IMR-90 (cell line): ENCODE measurements at regions not wholly inside any gene's neighbourhood (a gene's known extent, or its start where the extent isn't known, plus 50 kb on each side); places are given as distances from the start of the nearest gene placed in this dataset.

Experiments
- ATAC-seq: fragments of 200-7000 bp; cut with Tn5 transposase; 2 replicates; pipeline ENCODE4 v1.9.1; 2020; ENCODE audit warnings: low read depth, mild to moderate bottlenecking, moderate library complexity
- BruUV-seq: library from RNA; stranded (reverse); fragments of 400-500 nt; replicated peaks from 2 replicates; lab custom pipeline; 2021; lab: Mats Ljungman, UMichigan
- CTCF ChIA-PET: fragments of 300-600 bp; formaldehyde crosslinking; extraction: SDS; loops from one replicate; lab custom pipeline; 2021; ENCODE audit warnings: antibody characterized with exemption; lab: Yijun Ruan, JAX
- POLR2A ChIA-PET: fragments of 300-600 bp; sonication (Branson Sonifier 250); formaldehyde crosslinking; loops from one replicate; lab custom pipeline; 2022; ENCODE audit warnings: antibody characterized with exemption; ENCODE audit not compliant: unreplicated experiment; lab: Charles Lee
- DNase-seq: peaks from one replicate; pipeline ENCODE4 v3.0.0; 2013
- H2AFZ ChIP-seq: replicated peaks from 2 replicates; pipeline ENCODE3; 2013; ENCODE audit warnings: low read length, mild to moderate bottlenecking; ENCODE audit not compliant: poor library complexity
- H2AK5ac ChIP-seq: 2 replicates; pipeline ENCODE4 v1.6.1; 2013; ENCODE audit warnings: low read depth, low read length, inconsistent platforms
- H2AK9ac ChIP-seq: replicated peaks from 2 replicates; pipeline ENCODE3; 2013; ENCODE audit warnings: mild to moderate bottlenecking, low read depth, low read length, moderate library complexity; ENCODE audit not compliant: poor library complexity
- H2BK120ac ChIP-seq: 2 replicates; pipeline ENCODE4 v1.6.1; 2013; ENCODE audit warnings: low read depth, low read length, inconsistent platforms
- H2BK15ac ChIP-seq: 3 replicates; pipeline ENCODE4 v1.6.1; 2013; ENCODE audit warnings: low read depth, low read length, inconsistent platforms
- H2BK20ac ChIP-seq: 2 replicates; pipeline ENCODE4 v1.6.1; 2013; ENCODE audit warnings: low read depth, mild to moderate bottlenecking, inconsistent platforms, low read length, moderate library complexity
- H2BK5ac ChIP-seq: 2 replicates; pipeline ENCODE4 v1.6.1; 2013; ENCODE audit warnings: mild to moderate bottlenecking, low read depth, low read length, inconsistent platforms; ENCODE audit not compliant: poor library complexity, severe bottlenecking
- H3K14ac ChIP-seq: replicated peaks from 2 replicates; pipeline ENCODE4 v1.6.1; 2013; ENCODE audit warnings: low read depth, low read length, inconsistent platforms
- H3K18ac ChIP-seq: 2 replicates; pipeline ENCODE4 v1.6.1; 2013; ENCODE audit warnings: low read depth, low read length, control low read depth
- H3K23ac ChIP-seq: 2 replicates; pipeline ENCODE4 v1.6.1; 2013; ENCODE audit warnings: low read depth, low read length, inconsistent platforms
- H3K27ac ChIP-seq: 2 replicates; pipeline ENCODE4 v1.5.1; 2013; ENCODE audit warnings: mild to moderate bottlenecking, control low read depth, low read length; ENCODE audit not compliant: insufficient read depth
- H3K27me3 ChIP-seq: 2 replicates; pipeline ENCODE4 v1.6.1; 2013; ENCODE audit warnings: low read length; ENCODE audit not compliant: control insufficient read depth, insufficient read depth
- H3K36me3 ChIP-seq: 2 replicates; pipeline ENCODE4 v1.6.1; 2013; ENCODE audit warnings: low read length, mixed read lengths; ENCODE audit not compliant: control insufficient read depth, insufficient read depth
- H3K4ac ChIP-seq: 2 replicates; pipeline ENCODE4 v1.6.1; 2013; ENCODE audit warnings: low read depth, low read length, inconsistent platforms
- H3K4me1 ChIP-seq: 2 replicates; pipeline ENCODE4 v1.6.1; 2013; ENCODE audit warnings: low read length, mixed read lengths; ENCODE audit not compliant: control insufficient read depth, insufficient read depth
- H3K4me2 ChIP-seq: 2 replicates; pipeline ENCODE4 v1.6.1; 2013; ENCODE audit warnings: low read depth, mild to moderate bottlenecking, control low read depth, low read length, moderate library complexity
- H3K4me3 ChIP-seq: 2 replicates; pipeline ENCODE4 v1.5.1; 2013; ENCODE audit warnings: low read depth, mild to moderate bottlenecking, control low read depth, low read length, moderate library complexity; ENCODE audit not compliant: insufficient read depth
- H3K56ac ChIP-seq: 2 replicates; pipeline ENCODE4 v1.6.1; 2013; ENCODE audit warnings: low read length, inconsistent platforms; ENCODE audit not compliant: insufficient read depth; ENCODE audit errors: extremely low read depth
- H3K79me1 ChIP-seq, 2 experiments: 2 replicates each; pipeline ENCODE4 v1.6.1; 2013; ENCODE audit warnings: low read length in 2 of 2, inconsistent platforms in 1 of 2, low read depth in 1 of 2
- H3K9ac ChIP-seq: 2 replicates; pipeline ENCODE4 v1.6.1; 2013; ENCODE audit warnings: low read depth, low read length, control low read depth
- H3K9me1 ChIP-seq: 2 replicates; pipeline ENCODE4 v1.6.1; 2013; ENCODE audit warnings: low read length, inconsistent platforms; ENCODE audit not compliant: insufficient read depth
- H3K9me3 ChIP-seq: 2 replicates; pipeline ENCODE4 v1.6.1; 2013; ENCODE audit warnings: low read length; ENCODE audit not compliant: control insufficient read depth, insufficient read depth
- H4K20me1 ChIP-seq: 2 replicates; pipeline ENCODE4 v1.6.1; 2013; ENCODE audit warnings: low read length, inconsistent platforms; ENCODE audit not compliant: insufficient read depth
- H4K5ac ChIP-seq: 2 replicates; pipeline ENCODE4 v1.6.1; 2013; ENCODE audit warnings: mild to moderate bottlenecking, low read depth, low read length, control low read depth
- H4K8ac ChIP-seq, 2 experiments: 2 replicates each; pipeline ENCODE4 v1.6.1; 2013; ENCODE audit warnings: low read depth in 2 of 2, low read length in 2 of 2, control low read depth in 1 of 2, inconsistent platforms in 1 of 2
- H4K91ac ChIP-seq: 2 replicates; pipeline ENCODE4 v1.6.1; 2013; ENCODE audit warnings: low read depth, low read length, inconsistent platforms; ENCODE audit not compliant: insufficient read depth
- FOS ChIP-seq: fragments of 150-350 bp; IDR thresholded peaks from 2 replicates; pipeline ENCODE4 v1.6.1; 2016; ENCODE audit warnings: low read depth, low read length
- MAFK ChIP-seq: IDR thresholded peaks from 2 replicates; pipeline ENCODE4 v1.6.1; 2012; ENCODE audit warnings: low read depth, low read length, improper control_type of control experiment
- MAZ ChIP-seq: IDR thresholded peaks from 2 replicates; pipeline ENCODE4 v1.6.1; 2012; ENCODE audit warnings: low read depth, mild to moderate bottlenecking, low read length, improper control_type of control experiment, moderate library complexity, borderline replicate concordance
- RAD21 ChIP-seq: IDR thresholded peaks from 2 replicates; pipeline ENCODE4 v1.6.1; 2012; ENCODE audit warnings: low read length, improper control_type of control experiment
- RCOR1 ChIP-seq: IDR thresholded peaks from 2 replicates; pipeline ENCODE4 v1.6.1; 2012; ENCODE audit warnings: mild to moderate bottlenecking, low read length, improper control_type of control experiment; ENCODE audit not compliant: insufficient replicate concordance
- WGBS, 2 experiments: methylation state at CpG; one replicate each; pipeline versions ENCODE4 v1.1.5 to v1.1.7; 2013; ENCODE audit warnings: missing lambda C conversion rate in 2 of 2; ENCODE audit not compliant: insufficient read length in 1 of 2; ENCODE audit errors: extremely low coverage in 2 of 2; 5-methylcytosine and 5-hydroxymethylcytosine counted together
- dilution Hi-C: fragments of 300-500 bp; cut with HindIII; formaldehyde crosslinking; loops from one replicate; pipeline ENCODE4 v1.14.3; 2018; ENCODE audit warnings: low sequenced_read_pairs; ENCODE audit not compliant: unreplicated experiment
- in situ Hi-C: fragments of 300-500 bp; cut with MboI; formaldehyde crosslinking; loops from 3 replicates; pipeline ENCODE4 v1.14.3; 2019; ENCODE audit warnings: low sequenced_read_pairs, inconsistent platforms, mixed read lengths
- intact Hi-C: fragments of 100-400 bp; cut with micrococcal nuclease; formaldehyde crosslinking; loops from 2 replicates; pipeline ENCODE4 v1.10.0; 2022
- TF ChIP-seq, protein P1 (sequence below): fragments of 150-350 bp; IDR thresholded peaks from 2 replicates; pipeline ENCODE4 v1.6.1; 2016; ENCODE audit warnings: low read depth, mild to moderate bottlenecking, low read length, moderate library complexity, borderline replicate concordance

- ATAC-seq (no peak), DNase-seq (no peak)
- Histone ChIP-seq H3K14ac (no peak overlapping the region), H4K20me1 (no peaks in the 10 kb centered on the region), H3K9ac (no peak overlapping the region), H2BK20ac (no peak overlapping the region), H3K18ac (no peak overlapping the region), H3K27ac (no peak overlapping the region), H3K4me1 (no peaks in the 10 kb centered on the region), H4K8ac (no peak overlapping the region), H2AK9ac (no peak overlapping the region), H2BK15ac (no peak overlapping the region), H4K5ac (no peak overlapping the region), H2BK5ac (no peak overlapping the region), H3K9me3 (peaks cover 9% of the 10 kb centered on the region), H2AK5ac (no peak overlapping the region), H3K9me1 (no peaks in the 10 kb centered on the region), H3K36me3 (no peaks in the 10 kb centered on the region), H3K4me3 (no peak overlapping the region), H3K27me3 (no peaks in the 10 kb centered on the region), H2AFZ (no peak overlapping the region), H3K79me1 (no peaks in the 10 kb centered on the region), H4K91ac (no peak overlapping the region), H3K56ac (no peak overlapping the region), H3K4ac (no peak overlapping the region), H2BK120ac (no peak overlapping the region), H3K23ac (no peak overlapping the region), H3K4me2 (no peak overlapping the region)
- POLR2A ChIA-PET: no interaction called here
- dilution Hi-C loops (no loop called here), intact Hi-C loops (no loop called here), in situ Hi-C loops (no loop called here)
- TF ChIP-seq, protein P1, sequence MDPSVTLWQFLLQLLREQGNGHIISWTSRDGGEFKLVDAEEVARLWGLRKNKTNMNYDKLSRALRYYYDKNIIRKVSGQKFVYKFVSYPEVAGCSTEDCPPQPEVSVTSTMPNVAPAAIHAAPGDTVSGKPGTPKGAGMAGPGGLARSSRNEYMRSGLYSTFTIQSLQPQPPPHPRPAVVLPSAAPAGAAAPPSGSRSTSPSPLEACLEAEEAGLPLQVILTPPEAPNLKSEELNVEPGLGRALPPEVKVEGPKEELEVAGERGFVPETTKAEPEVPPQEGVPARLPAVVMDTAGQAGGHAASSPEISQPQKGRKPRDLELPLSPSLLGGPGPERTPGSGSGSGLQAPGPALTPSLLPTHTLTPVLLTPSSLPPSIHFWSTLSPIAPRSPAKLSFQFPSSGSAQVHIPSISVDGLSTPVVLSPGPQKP: no peak
- TF ChIP-seq RCOR1 (no peak), RAD21 (no peak), MAZ (no peak), MAFK (no peak), FOS (no peak)
- no CpG with 5 or more reads among the region's 1 CpG for WGBS, 2 experiments
- CTCF ChIA-PET: no interaction called here
- BruUV-seq: no TSS peak
These were observed 1096.6 kb downstream of the ARAP2 start for GRCh38 chr4:35147761-35148160.
